HepG2 (cell line): ENCODE measurements at regions not wholly inside any gene's neighbourhood (a gene's known extent, or its start where the extent isn't known, plus 50 kb on each side); places are given as distances from the start of the nearest gene placed in this dataset.

Source experiments
- ATAC-seq: fragments of 200-7000 bp; cut with Tn5 transposase; 3 replicates; pipeline ENCODE4 v1.9.1; 2020; ENCODE audit warnings: mild to moderate bottlenecking, moderate library complexity
- BruUV-seq: library from RNA; stranded (reverse); fragments of 400-500 nt; replicated peaks from 2 replicates; lab custom pipeline; 2021; lab: Mats Ljungman, UMichigan
- CTCF ChIA-PET: fragments of 300-600 bp; formaldehyde crosslinking; extraction: SDS; loops from one replicate; lab custom pipeline; 2021; ENCODE audit warnings: low total read pairs, inconsistent platforms, low intra/inter-chr PET ratio; lab: Yijun Ruan, JAX
- POLR2A ChIA-PET: fragments of 350-600 bp; sonication (Branson Sonifier 250); formaldehyde crosslinking; loops from one replicate; lab custom pipeline; 2020; ENCODE audit warnings: antibody characterized with exemption, inconsistent platforms; lab: Yijun Ruan, JAX
- DNase-seq: peaks from one replicate; pipeline ENCODE4 v3.0.0-alpha.2; 2015; ENCODE audit warnings: low spot score
- FAIRE-seq: peaks from 3 replicates; lab custom pipeline; 2011; peaks lifted over from hg19 to GRCh38; lab: Jason Lieb, UNC
- H2AFZ ChIP-seq: one replicate; pipeline ENCODE4 v1.6.1; 2011; ENCODE audit warnings: low read length, inconsistent platforms
- H3K27ac ChIP-seq: fragments of 300-600 bp; 3 replicates; pipeline ENCODE4 v1.8.0; 2011; ENCODE audit warnings: mixed run types, mild to moderate bottlenecking, mixed read lengths, low read length, inconsistent platforms; ENCODE audit not compliant: insufficient read depth; ENCODE audit errors: extremely low read length
- H3K27me3 ChIP-seq, 2 experiments: fragments of 200-600 bp in 1 of 2; 2 replicates in 1 of 2; 3 replicates in 1 of 2; pipeline versions ENCODE4 v1.6.0 to v1.8.0; 2011; ENCODE audit warnings: low read length in 2 of 2, mild to moderate bottlenecking in 2 of 2, moderate library complexity in 2 of 2, inconsistent platforms in 1 of 2; ENCODE audit not compliant: insufficient read depth in 2 of 2, control insufficient read depth in 1 of 2
- H3K36me3 ChIP-seq, 2 experiments: fragments of 200-600 bp in 1 of 2; replicated peaks in 1 of 2; 2 replicates in 1 of 2; 3 replicates in 1 of 2; pipeline versions ENCODE4 v1.5.1 to v1.8.0; 2011; ENCODE audit warnings: low read length in 2 of 2, inconsistent platforms in 1 of 2; ENCODE audit not compliant: insufficient read depth in 2 of 2, control insufficient read depth in 1 of 2
- H3K4me1 ChIP-seq: 2 replicates; pipeline ENCODE4 v1.5.1; 2012; ENCODE audit warnings: low read length, inconsistent platforms; ENCODE audit not compliant: insufficient read depth
- H3K4me2 ChIP-seq: 2 replicates; pipeline ENCODE4 v1.6.0; 2011; ENCODE audit warnings: low read depth, low read length, inconsistent platforms
- H3K4me3 ChIP-seq, 3 experiments: fragments of 200-600 bp in 1 of 3; sonication (generic), shearing (Covaris generic) in 1 of 3; replicated peaks in 1 of 3; 2 replicates each; pipeline ENCODE4 v1.5.1; 2011 to 2016; ENCODE audit warnings: low read length in 3 of 3, inconsistent platforms in 2 of 3, low read depth in 2 of 3, mild to moderate bottlenecking in 2 of 3, control low read depth in 1 of 3, mixed read lengths in 1 of 3; ENCODE audit not compliant: insufficient read depth in 1 of 3
- H3K79me2 ChIP-seq: one replicate; pipeline ENCODE4 v1.6.1; 2011; ENCODE audit warnings: low read length, inconsistent platforms; ENCODE audit not compliant: insufficient read depth
- H3K9ac ChIP-seq: 2 replicates; pipeline ENCODE4 v1.6.0; 2011; ENCODE audit warnings: mild to moderate bottlenecking, low read depth, low read length, inconsistent platforms; ENCODE audit not compliant: insufficient read depth
- H3K9me3 ChIP-seq: 2 replicates; pipeline ENCODE4 v1.5.1; 2012; ENCODE audit warnings: mild to moderate bottlenecking, low read length
- H4K20me1 ChIP-seq: 2 replicates; pipeline ENCODE4 v1.6.0; 2011; ENCODE audit warnings: inconsistent platforms, mild to moderate bottlenecking, low read length, moderate library complexity; ENCODE audit not compliant: insufficient read depth
- AGO2 ChIP-seq: fragments of 200-400 bp; formaldehyde crosslinking; optimal IDR thresholded peaks from 2 replicates; pipeline ENCODE3; 2017; ENCODE audit warnings: mild to moderate bottlenecking, low read depth, low read length, moderate library complexity
- CENPT ChIP-seq: sonication (generic); formaldehyde crosslinking; IDR thresholded peaks from 2 replicates; pipeline ENCODE4 v1.8.0; 2022; ENCODE audit warnings: low read depth, mild to moderate bottlenecking, moderate library complexity, missing genetic modification reagents
- REST ChIP-seq, 2 experiments: IDR thresholded peaks; 2 replicates each; pipeline ENCODE4 v1.6.1; 2011 to 2012; ENCODE audit warnings: low read length in 2 of 2, borderline replicate concordance in 1 of 2, low read depth in 1 of 2, mild to moderate bottlenecking in 1 of 2, moderate library complexity in 1 of 2
- XBP1 ChIP-seq: sonication (generic); formaldehyde crosslinking; IDR thresholded peaks from 2 replicates; pipeline ENCODE4 v1.5.0; 2020; ENCODE audit warnings: missing genetic modification reagents
- ZBTB1 ChIP-seq: sonication (generic); formaldehyde crosslinking; IDR thresholded peaks from 2 replicates; pipeline ENCODE4 v1.4.0; 2020; ENCODE audit warnings: missing genetic modification reagents, borderline replicate concordance
- ZC3H13 ChIP-seq: sonication (generic); formaldehyde crosslinking; IDR thresholded peaks from 2 replicates; pipeline ENCODE4 v1.8.1; 2023; ENCODE audit warnings: mild to moderate bottlenecking, missing genetic modification reagents, moderate library complexity
- ZHX2 ChIP-seq, 2 experiments: sonication (generic) in 1 of 2; formaldehyde crosslinking in 1 of 2; IDR thresholded peaks; 2 replicates each; pipeline versions ENCODE4 v1.6.1 to v1.9.0; 2014 to 2022; ENCODE audit warnings: antibody characterized with exemption in 1 of 2, borderline replicate concordance in 1 of 2, inconsistent platforms in 1 of 2, low read depth in 1 of 2, missing genetic modification reagents in 1 of 2
- ZNF30 ChIP-seq: sonication (generic); formaldehyde crosslinking; IDR thresholded peaks from 2 replicates; pipeline ENCODE4 v1.5.0; 2020; ENCODE audit warnings: mild to moderate bottlenecking, missing genetic modification reagents
- ZSCAN21 ChIP-seq: sonication (generic); formaldehyde crosslinking; IDR thresholded peaks from 2 replicates; pipeline ENCODE4 v1.8.0; 2022; ENCODE audit warnings: mild to moderate bottlenecking, missing genetic modification reagents, moderate library complexity, borderline replicate concordance
- WGBS: methylation state at CpG from one replicate; pipeline ENCODE4 v1.1.6; 2017; ENCODE audit warnings: low lambda C conversion rate; 5-methylcytosine and 5-hydroxymethylcytosine counted together
- in situ Hi-C: cut with HindIII; loops from 2 replicates; pipeline ENCODE4 v1.10.0; 2017; ENCODE audit warnings: low pct_unique_long_range_greater_than_20kb; ENCODE audit not compliant: extremely low pct_ligation_motif_present
- intact Hi-C: fragments of 100-400 bp; cut with micrococcal nuclease; formaldehyde crosslinking; loops from one replicate; pipeline ENCODE4 v1.10.0; 2022; ENCODE audit not compliant: unreplicated experiment
- TF ChIP-seq, protein P1 (sequence below): IDR thresholded peaks from 2 replicates; pipeline ENCODE4 v1.4.0; 2020; ENCODE audit warnings: mild to moderate bottlenecking, missing genetic modification reagents

DNA sequence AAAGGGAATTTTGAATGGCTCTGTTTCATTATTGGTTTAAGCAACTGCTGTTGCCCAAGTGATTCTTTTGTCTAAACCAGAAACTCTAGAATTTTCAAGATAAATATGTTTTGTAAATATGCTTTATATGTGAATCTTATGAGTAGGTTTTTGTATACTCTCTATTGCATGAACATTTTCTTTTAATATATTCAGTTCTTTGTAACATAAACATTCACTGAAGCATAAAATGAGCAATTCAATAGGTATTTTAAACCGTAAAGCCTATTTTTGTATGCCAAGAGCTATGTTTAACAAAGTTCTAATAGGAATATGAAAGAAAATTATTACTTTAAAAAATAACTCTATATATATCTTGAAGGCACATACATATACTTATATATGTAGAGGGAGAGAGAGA is 293.1 kb downstream of the PSAT1 start:
- peaks cover 7% of the 10 kb centered on the region for H3K4me1 ChIP-seq
- no peak for ATAC-seq
- in situ Hi-C loops = no loop called here
- H3K27ac ChIP-seq = no peak overlapping the region
- H3K27me3 ChIP-seq = no peaks in the 10 kb centered on the region
- no peak for FAIRE-seq
- intact Hi-C loops = no loop called here
- 2% methylated on average over 1 of the region's 1 CpG for WGBS
- no TSS peak for BruUV-seq
- H3K4me3 ChIP-seq = no peak overlapping the region
- no peaks in the 10 kb centered on the region for H3K36me3 ChIP-seq
- H3K9me3 ChIP-seq = no peaks in the 10 kb centered on the region
- H2AFZ ChIP-seq = no peak overlapping the region
- POLR2A ChIA-PET = no interaction called here
- H3K79me2 ChIP-seq = no peaks in the 10 kb centered on the region
- H3K4me2 ChIP-seq = no peak overlapping the region
- TF ChIP-seq CENPT (CRISPR knock-in tag) (no peak), REST (IDR thresholded peaks at IDR 0.05; ENCODE audit: borderline replicate concordance in 1 of 2, low read depth in 1 of 2, low read length in 2 of 2) (no peak), ZHX2 (IDR thresholded peaks at IDR 0.05; ENCODE audit: low read depth) (no peak), ZHX2 (CRISPR knock-in tag; IDR thresholded peaks at IDR 0.05; ENCODE audit: borderline replicate concordance) (no peak), ZSCAN21 (CRISPR knock-in tag) (no peak), XBP1 (CRISPR knock-in tag) (no peak), ZNF30 (CRISPR knock-in tag) (no peak), ZBTB1 (no peak), AGO2 (no peak), ZC3H13 (CRISPR knock-in tag) (no peak)
- TF ChIP-seq, protein P1, sequence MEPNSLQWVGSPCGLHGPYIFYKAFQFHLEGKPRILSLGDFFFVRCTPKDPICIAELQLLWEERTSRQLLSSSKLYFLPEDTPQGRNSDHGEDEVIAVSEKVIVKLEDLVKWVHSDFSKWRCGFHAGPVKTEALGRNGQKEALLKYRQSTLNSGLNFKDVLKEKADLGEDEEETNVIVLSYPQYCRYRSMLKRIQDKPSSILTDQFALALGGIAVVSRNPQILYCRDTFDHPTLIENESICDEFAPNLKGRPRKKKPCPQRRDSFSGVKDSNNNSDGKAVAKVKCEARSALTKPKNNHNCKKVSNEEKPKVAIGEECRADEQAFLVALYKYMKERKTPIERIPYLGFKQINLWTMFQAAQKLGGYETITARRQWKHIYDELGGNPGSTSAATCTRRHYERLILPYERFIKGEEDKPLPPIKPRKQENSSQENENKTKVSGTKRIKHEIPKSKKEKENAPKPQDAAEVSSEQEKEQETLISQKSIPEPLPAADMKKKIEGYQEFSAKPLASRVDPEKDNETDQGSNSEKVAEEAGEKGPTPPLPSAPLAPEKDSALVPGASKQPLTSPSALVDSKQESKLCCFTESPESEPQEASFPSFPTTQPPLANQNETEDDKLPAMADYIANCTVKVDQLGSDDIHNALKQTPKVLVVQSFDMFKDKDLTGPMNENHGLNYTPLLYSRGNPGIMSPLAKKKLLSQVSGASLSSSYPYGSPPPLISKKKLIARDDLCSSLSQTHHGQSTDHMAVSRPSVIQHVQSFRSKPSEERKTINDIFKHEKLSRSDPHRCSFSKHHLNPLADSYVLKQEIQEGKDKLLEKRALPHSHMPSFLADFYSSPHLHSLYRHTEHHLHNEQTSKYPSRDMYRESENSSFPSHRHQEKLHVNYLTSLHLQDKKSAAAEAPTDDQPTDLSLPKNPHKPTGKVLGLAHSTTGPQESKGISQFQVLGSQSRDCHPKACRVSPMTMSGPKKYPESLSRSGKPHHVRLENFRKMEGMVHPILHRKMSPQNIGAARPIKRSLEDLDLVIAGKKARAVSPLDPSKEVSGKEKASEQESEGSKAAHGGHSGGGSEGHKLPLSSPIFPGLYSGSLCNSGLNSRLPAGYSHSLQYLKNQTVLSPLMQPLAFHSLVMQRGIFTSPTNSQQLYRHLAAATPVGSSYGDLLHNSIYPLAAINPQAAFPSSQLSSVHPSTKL (CRISPR knock-in tag) = no peak
- TF ChIP-seq, all 625 proteins: peak for 0
- CTCF ChIA-PET = no interaction called here
- no peaks in the 10 kb centered on the region for H4K20me1 ChIP-seq
- H3K9ac ChIP-seq = no peak overlapping the region
- DNase-seq = no peak
